ENCODE measurements at regions not wholly inside any gene's neighbourhood (a gene's known extent, or its start where the extent isn't known, plus 50 kb on each side); places are given as distances from the start of the nearest gene placed in this dataset.

GRCh38 chr2:180601016-180601415 is 379.4 kb upstream of the UBE2E3 start:
- DNase-seq (ENCODE audit: low read depth, low spot score) = no peak
- Histone ChIP-seq H3K36me3 (ENCODE audit: control insufficient read depth in 1 of 2, insufficient read depth in 2 of 2, low read length in 2 of 2) (no peaks in the 10 kb centered on the region), H3K4me1 (ENCODE audit: control insufficient read depth in 1 of 2, insufficient read depth in 2 of 2, low read length in 2 of 2) (no peaks in the 10 kb centered on the region), H3K9me3 (ENCODE audit: control insufficient read depth in 1 of 2, insufficient read depth in 1 of 2, low read depth in 1 of 2, low read length in 2 of 2) (no peaks in the 10 kb centered on the region), H2AFZ (ENCODE audit: low read depth, low read length, poor library complexity, severe bottlenecking) (no peak overlapping the region), H3K4me2 (ENCODE audit: low read length) (no peak overlapping the region), H3K9ac (ENCODE audit: low read length) (no peak overlapping the region), H3K27me3 (ENCODE audit: insufficient read depth, low read length) (no peaks in the 10 kb centered on the region), H3K27ac (ENCODE audit: low read depth, low read length) (no peak overlapping the region), H3K79me2 (ENCODE audit: insufficient read depth, low read length) (no peaks in the 10 kb centered on the region), H3K9me2 (ENCODE audit: insufficient read depth) (no peaks in the 10 kb centered on the region), H3K4me3 (replicated peaks in 1 of 2; ENCODE audit: low read depth in 1 of 2, low read length in 2 of 2) (no peak overlapping the region), H4K20me1 (ENCODE audit: insufficient read depth) (no peaks in the 10 kb centered on the region)
- BruUV-seq (replicated peaks) = no TSS peak
- intact Hi-C loops (cut with micrococcal nuclease) = no loop called here
- RAD21 ChIA-PET (ENCODE audit: low non-redundant PET in 1 of 2, low total read pairs in 2 of 2, uncharacterized antibody in 2 of 2, unreplicated experiment in 2 of 2) = no interaction called here
- ATAC-seq = no peak
- POLR2A ChIA-PET = no interaction called here
- TF ChIP-seq TCF7L2 (IDR thresholded peaks at IDR 0.05; ENCODE audit: borderline replicate concordance, extremely low read depth, insufficient read depth, insufficient read length) (no peak), ZBTB33 (IDR thresholded peaks at IDR 0.05; ENCODE audit: extremely low read depth, insufficient replicate concordance, low read length) (no peak), FOSL1 (IDR thresholded peaks at IDR 0.05; ENCODE audit: low read depth) (no peak), POLR2AphosphoS5 (IDR thresholded peaks at IDR 0.05; ENCODE audit: low read depth, low read length) (no peak), RAD21 (IDR thresholded peaks at IDR 0.05; ENCODE audit: low read depth) (no peak), YY1 (IDR thresholded peaks at IDR 0.05; ENCODE audit: extremely low read depth, insufficient replicate concordance, low read depth, low read length) (no peak), SP1 (IDR thresholded peaks at IDR 0.05; ENCODE audit: low read depth) (no peak), CEBPB (IDR thresholded peaks at IDR 0.05; ENCODE audit: low read depth) (no peak), REST (IDR thresholded peaks at IDR 0.05; ENCODE audit: low read depth) (no peak)
- CTCF ChIA-PET = no interaction called here
